Prostate gland (tissue), 2 donors: ENCODE measurements at regions not wholly inside any gene's neighbourhood (a gene's known extent, or its start where the extent isn't known, plus 50 kb on each side); places are given as distances from the start of the nearest gene placed in this dataset.

Experiments used
- DNase-seq: peaks from one replicate; pipeline ENCODE4 v3.0.0-alpha.2; 2019; ENCODE audit warnings: low spot score
- H3K27ac ChIP-seq, 2 donors: fragments of 200-600 bp; sonication (generic); 2 replicates each; pipeline ENCODE4 v1.5.1; 2017 to 2019
- H3K27me3 ChIP-seq: fragments of 200-600 bp; sonication (generic); replicated peaks from 2 replicates; pipeline ENCODE4 v1.5.1; 2019; ENCODE audit not compliant: insufficient read depth
- H3K36me3 ChIP-seq, 2 donors: fragments of 200-600 bp; sonication (generic); 1 replicate in 1 of 2; 2 replicates in 1 of 2; pipeline versions ENCODE4 v1.5.1 to v1.8.1; 2017 to 2019
- H3K4me1 ChIP-seq: fragments of 200-600 bp; sonication (generic); replicated peaks from 2 replicates; pipeline ENCODE4 v1.5.1; 2019
- H3K4me3 ChIP-seq, 2 donors: fragments of 200-600 bp; sonication (generic); 2 replicates each; pipeline ENCODE4 v1.5.1; 2017 to 2019
- H3K9me3 ChIP-seq: fragments of 200-600 bp; sonication (generic); 2 replicates; pipeline ENCODE4 v1.5.1; 2017
- POLR2A ChIP-seq: fragments of 450-650 bp; IDR thresholded peaks from one replicate; pipeline ENCODE4 v1.6.1; 2016; ENCODE audit warnings: antibody characterized with exemption, mild to moderate bottlenecking
- POLR2AphosphoS5 ChIP-seq: sonication (generic); formaldehyde crosslinking; IDR thresholded peaks from one replicate; pipeline ENCODE4 v1.6.1; 2017; ENCODE audit warnings: antibody characterized with exemption
- WGBS: methylation state at CpG from one replicate; pipeline ENCODE4 v1.1.5; 2018; 5-methylcytosine and 5-hydroxymethylcytosine counted together
- intact Hi-C: fragments of 100-400 bp; cut with DNase I; formaldehyde crosslinking; loops from one replicate; pipeline ENCODE4 v1.14.2; 2022
- TF ChIP-seq, protein P1 (sequence below), 4 experiments: fragments of 200-600 bp in 2 of 4; fragments of 450-650 bp in 2 of 4; sonication (generic) in 2 of 4; IDR thresholded peaks; 1 replicate in 3 of 4; 2 replicates in 1 of 4; pipeline ENCODE4 v1.5.1; 2016 to 2019; ENCODE audit warnings: antibody characterized with exemption in 4 of 4, mild to moderate bottlenecking in 2 of 4, moderate library complexity in 2 of 4

- Histone ChIP-seq H3K27ac (no peak overlapping the region), H3K4me1 (no peaks in the 10 kb centered on the region), H3K27me3 (no peaks in the 10 kb centered on the region), H3K36me3 (no peaks in the 10 kb centered on the region), H3K4me3 (no peak overlapping the region), H3K9me3 (no peaks in the 10 kb centered on the region)
- DNase-seq, result no peak
- TF ChIP-seq, protein P1, sequence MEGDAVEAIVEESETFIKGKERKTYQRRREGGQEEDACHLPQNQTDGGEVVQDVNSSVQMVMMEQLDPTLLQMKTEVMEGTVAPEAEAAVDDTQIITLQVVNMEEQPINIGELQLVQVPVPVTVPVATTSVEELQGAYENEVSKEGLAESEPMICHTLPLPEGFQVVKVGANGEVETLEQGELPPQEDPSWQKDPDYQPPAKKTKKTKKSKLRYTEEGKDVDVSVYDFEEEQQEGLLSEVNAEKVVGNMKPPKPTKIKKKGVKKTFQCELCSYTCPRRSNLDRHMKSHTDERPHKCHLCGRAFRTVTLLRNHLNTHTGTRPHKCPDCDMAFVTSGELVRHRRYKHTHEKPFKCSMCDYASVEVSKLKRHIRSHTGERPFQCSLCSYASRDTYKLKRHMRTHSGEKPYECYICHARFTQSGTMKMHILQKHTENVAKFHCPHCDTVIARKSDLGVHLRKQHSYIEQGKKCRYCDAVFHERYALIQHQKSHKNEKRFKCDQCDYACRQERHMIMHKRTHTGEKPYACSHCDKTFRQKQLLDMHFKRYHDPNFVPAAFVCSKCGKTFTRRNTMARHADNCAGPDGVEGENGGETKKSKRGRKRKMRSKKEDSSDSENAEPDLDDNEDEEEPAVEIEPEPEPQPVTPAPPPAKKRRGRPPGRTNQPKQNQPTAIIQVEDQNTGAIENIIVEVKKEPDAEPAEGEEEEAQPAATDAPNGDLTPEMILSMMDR (IDR thresholded peaks at IDR 0.05), result no peak
- TF ChIP-seq POLR2AphosphoS5 (no peak), POLR2A (no peak)
- intact Hi-C loops, result loop anchor here (2.0 to 5.0 kb wide), 3 partner anchors 533 to 696 kb away; no protein-coding TSS in a partner anchor
- WGBS, result 74% methylated on average over 21 of the region's 23 CpGs
These were observed 182.2 kb downstream of the SMAD2 start for GRCh38 chr18:47748093-47748796.

DNA sequence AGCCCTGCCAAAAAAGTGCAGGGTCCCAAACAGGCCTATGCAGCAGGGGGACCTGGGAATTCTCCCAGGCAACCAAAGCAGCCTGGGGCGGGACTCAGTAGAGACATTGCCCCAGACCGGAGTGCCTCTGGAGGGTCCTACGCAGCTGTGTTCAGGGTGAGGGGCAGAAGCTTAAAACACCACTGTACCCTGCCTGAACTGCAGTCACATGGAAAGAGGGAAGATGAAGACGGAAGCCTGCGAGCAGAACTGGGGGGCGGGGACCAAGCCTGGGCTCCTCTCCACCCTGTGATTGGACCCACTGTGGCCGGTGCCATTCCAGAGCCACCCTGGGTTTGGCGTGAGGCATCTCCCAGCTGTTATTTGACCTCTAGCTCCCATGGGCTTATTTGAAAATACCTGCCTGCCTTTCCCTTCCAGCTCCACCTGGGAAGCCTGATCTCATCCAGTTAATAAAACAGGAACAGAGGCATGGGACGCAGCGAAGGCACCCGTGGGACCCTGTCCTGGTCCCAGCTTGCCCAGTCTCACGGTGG lies 183.1 kb downstream of the SMAD2 start:
- TF ChIP-seq POLR2AphosphoS5 (no peak), POLR2A (no peak)
- TF ChIP-seq, protein P1 (IDR thresholded peaks at IDR 0.05), result no peak
- H3K27me3 ChIP-seq, result no peaks in the 10 kb centered on the region
- H3K9me3 ChIP-seq, result no peaks in the 10 kb centered on the region
- intact Hi-C loops, result loop anchor here (5.0 kb wide), 1 partner anchor 695 kb away; no protein-coding TSS in a partner anchor
- no peaks in the 10 kb centered on the region for H3K4me1 ChIP-seq
- H3K36me3 ChIP-seq, result no peaks in the 10 kb centered on the region
- no peak overlapping the region for H3K27ac ChIP-seq
- H3K4me3 ChIP-seq, result no peak overlapping the region
- WGBS, result 85% methylated on average over 12 of the region's 12 CpGs
- no peak for DNase-seq

- no peak for DNase-seq
- Histone ChIP-seq H3K4me1 (no peaks in the 10 kb centered on the region), H3K27me3 (no peaks in the 10 kb centered on the region), H3K4me3 (no peak overlapping the region), H3K9me3 (no peaks in the 10 kb centered on the region), H3K27ac (no peak overlapping the region), H3K36me3 (no peaks in the 10 kb centered on the region)
- TF ChIP-seq POLR2AphosphoS5 (no peak), POLR2A (no peak)
- TF ChIP-seq, protein P1 (IDR thresholded peaks at IDR 0.05), result no peak
- intact Hi-C loops, result loop anchor here (5.0 kb wide), 1 partner anchor 694 kb away; no protein-coding TSS in a partner anchor
- 90% methylated on average over 4 of the region's 4 CpGs for WGBS
These were observed 183.8 kb downstream of the SMAD2 start for GRCh38 chr18:47746615-47747014.

- H3K36me3 ChIP-seq, result no peaks in the 10 kb centered on the region
- H3K9me3 ChIP-seq, result no peaks in the 10 kb centered on the region
- no peaks in the 10 kb centered on the region for H3K27me3 ChIP-seq
- intact Hi-C loops, result loop anchor here (5.0 kb wide), 1 partner anchor 693 kb away; no protein-coding TSS in a partner anchor
- no peaks in the 10 kb centered on the region for H3K4me1 ChIP-seq
- H3K4me3 ChIP-seq, result no peak overlapping the region
- no peak for DNase-seq
- no peak overlapping the region for H3K27ac ChIP-seq
- WGBS, result 96% methylated on average over 4 of the region's 4 CpGs
- TF ChIP-seq POLR2A, result no peak
- TF ChIP-seq, protein P1 (IDR thresholded peaks at IDR 0.05), result no peak
- TF ChIP-seq POLR2AphosphoS5, result no peak
These were observed 185.2 kb downstream of the SMAD2 start for GRCh38 chr18:47745227-47745626.

GRCh38 chr18:47737956-47738355 lies 192.5 kb downstream of the SMAD2 start:
- no peak for TF ChIP-seq POLR2A
- TF ChIP-seq, protein P1 (IDR thresholded peaks at IDR 0.05), result no peak
- TF ChIP-seq POLR2AphosphoS5, result no peak
- intact Hi-C loops, result no loop called here
- no peaks in the 10 kb centered on the region for H3K36me3 ChIP-seq

More at GRCh38 chr18:47737956-47738355, 192.5 kb downstream of the SMAD2 start:
- no peak overlapping the region for H3K4me3 ChIP-seq
- no peak for DNase-seq
- WGBS, result 96% methylated on average over 4 of the region's 4 CpGs
- no peaks in the 10 kb centered on the region for H3K27me3 ChIP-seq
- no peaks in the 10 kb centered on the region for H3K4me1 ChIP-seq
- no peaks in the 10 kb centered on the region for H3K9me3 ChIP-seq
- no peak overlapping the region for H3K27ac ChIP-seq
